Hepatocyte (in vitro differentiated cells): ENCODE measurements at regions not wholly inside any gene's neighbourhood (a gene's known extent, or its start where the extent isn't known, plus 50 kb on each side); places are given as distances from the start of the nearest gene placed in this dataset.
"Not testable (repeated sequence)": the region's sequence is repeated elsewhere in the genome, so short reads cannot be mapped to it uniquely, and the experiment has no call there.

ENCODE experiments used
- DNase-seq: peaks from one replicate; pipeline ENCODE4 v3.0.0-alpha.2; 2016; ENCODE audit warnings: low spot score
- H2AFZ ChIP-seq: fragments of 200-600 bp; sonication (generic); 2 replicates; pipeline ENCODE4 v1.6.0; 2016; ENCODE audit warnings: antibody characterized with exemption, mild to moderate bottlenecking
- H3K27ac ChIP-seq: fragments of 200-600 bp; sonication (generic); 2 replicates; pipeline ENCODE4 v1.5.1; 2016; ENCODE audit warnings: mild to moderate bottlenecking
- H3K27me3 ChIP-seq: fragments of 200-600 bp; sonication (generic); 2 replicates; pipeline ENCODE4 v1.6.1; 2016
- H3K36me3 ChIP-seq: fragments of 200-600 bp; sonication (generic); replicated peaks from 2 replicates; pipeline ENCODE4 v1.5.1; 2016; ENCODE audit warnings: low read depth; ENCODE audit not compliant: insufficient read depth
- H3K4me1 ChIP-seq: fragments of 200-600 bp; sonication (generic); 2 replicates; pipeline ENCODE4 v1.5.1; 2016; ENCODE audit warnings: mild to moderate bottlenecking, moderate library complexity; ENCODE audit not compliant: insufficient read depth
- H3K4me2 ChIP-seq: fragments of 200-600 bp; sonication (generic); 2 replicates; pipeline ENCODE4 v1.6.0; 2016
- H3K4me3 ChIP-seq: fragments of 200-600 bp; sonication (generic); 2 replicates; pipeline ENCODE4 v1.5.1; 2016; ENCODE audit warnings: mild to moderate bottlenecking
- H3K79me2 ChIP-seq: fragments of 200-600 bp; sonication (generic); 2 replicates; pipeline ENCODE4 v1.6.0; 2017; ENCODE audit warnings: mild to moderate bottlenecking
- H3K9me2 ChIP-seq: fragments of 200-600 bp; sonication (generic); replicated peaks from 2 replicates; pipeline ENCODE4 v1.6.0; 2017; ENCODE audit warnings: mild to moderate bottlenecking; ENCODE audit not compliant: insufficient read depth
- H3K9me3 ChIP-seq: fragments of 200-600 bp; sonication (generic); 2 replicates; pipeline ENCODE4 v1.5.1; 2016; ENCODE audit warnings: low read depth, mild to moderate bottlenecking
- H4K20me1 ChIP-seq: fragments of 200-600 bp; sonication (generic); 2 replicates; pipeline ENCODE4 v1.6.0; 2016; ENCODE audit warnings: mild to moderate bottlenecking; ENCODE audit not compliant: insufficient read depth, poor library complexity, severe bottlenecking
- EZH2 ChIP-seq: fragments of 200-600 bp; sonication (generic); IDR thresholded peaks from 2 replicates; pipeline ENCODE4 v1.6.1; 2016; ENCODE audit warnings: antibody characterized with exemption, mild to moderate bottlenecking, borderline replicate concordance
- EZH2phosphoT487 ChIP-seq: fragments of 200-600 bp; sonication (generic); IDR thresholded peaks from one replicate; pipeline ENCODE4 v1.6.1; 2018; ENCODE audit warnings: antibody characterized with exemption, mild to moderate bottlenecking, low read depth, moderate library complexity; ENCODE audit not compliant: unreplicated experiment, severe bottlenecking
- WGBS: methylation state at CpG from one replicate; pipeline ENCODE4 v1.1.6; 2016; ENCODE audit warnings: low lambda C conversion rate; ENCODE audit errors: missing lambda C conversion rate; 5-methylcytosine and 5-hydroxymethylcytosine counted together
- TF ChIP-seq, protein P1 (sequence below): fragments of 200-600 bp; sonication (generic); IDR thresholded peaks from 2 replicates; pipeline ENCODE4 v1.5.1; 2016; ENCODE audit warnings: antibody characterized with exemption, mild to moderate bottlenecking; ENCODE audit not compliant: poor library complexity

GRCh38 chrX:1906028-1906427 is 291.2 kb downstream of the ASMT start:
- no peaks in the 10 kb centered on the region for H3K27me3 ChIP-seq
- H3K79me2 ChIP-seq = no peaks in the 10 kb centered on the region
- H2AFZ ChIP-seq = no peak overlapping the region
- no peaks in the 10 kb centered on the region for H3K9me2 ChIP-seq
- TF ChIP-seq, protein P1, sequence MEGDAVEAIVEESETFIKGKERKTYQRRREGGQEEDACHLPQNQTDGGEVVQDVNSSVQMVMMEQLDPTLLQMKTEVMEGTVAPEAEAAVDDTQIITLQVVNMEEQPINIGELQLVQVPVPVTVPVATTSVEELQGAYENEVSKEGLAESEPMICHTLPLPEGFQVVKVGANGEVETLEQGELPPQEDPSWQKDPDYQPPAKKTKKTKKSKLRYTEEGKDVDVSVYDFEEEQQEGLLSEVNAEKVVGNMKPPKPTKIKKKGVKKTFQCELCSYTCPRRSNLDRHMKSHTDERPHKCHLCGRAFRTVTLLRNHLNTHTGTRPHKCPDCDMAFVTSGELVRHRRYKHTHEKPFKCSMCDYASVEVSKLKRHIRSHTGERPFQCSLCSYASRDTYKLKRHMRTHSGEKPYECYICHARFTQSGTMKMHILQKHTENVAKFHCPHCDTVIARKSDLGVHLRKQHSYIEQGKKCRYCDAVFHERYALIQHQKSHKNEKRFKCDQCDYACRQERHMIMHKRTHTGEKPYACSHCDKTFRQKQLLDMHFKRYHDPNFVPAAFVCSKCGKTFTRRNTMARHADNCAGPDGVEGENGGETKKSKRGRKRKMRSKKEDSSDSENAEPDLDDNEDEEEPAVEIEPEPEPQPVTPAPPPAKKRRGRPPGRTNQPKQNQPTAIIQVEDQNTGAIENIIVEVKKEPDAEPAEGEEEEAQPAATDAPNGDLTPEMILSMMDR = no peak
- TF ChIP-seq EZH2 = no peak
- TF ChIP-seq EZH2phosphoT487 = no peak
- H3K27ac ChIP-seq = no peak overlapping the region
- DNase-seq = no peak
- H3K4me2 ChIP-seq = no peak overlapping the region
- no peaks in the 10 kb centered on the region for H4K20me1 ChIP-seq
- no peak overlapping the region for H3K4me3 ChIP-seq
- H3K4me1 ChIP-seq = no peaks in the 10 kb centered on the region
- no peaks in the 10 kb centered on the region for H3K36me3 ChIP-seq
- no peaks in the 10 kb centered on the region for H3K9me3 ChIP-seq

DNA sequence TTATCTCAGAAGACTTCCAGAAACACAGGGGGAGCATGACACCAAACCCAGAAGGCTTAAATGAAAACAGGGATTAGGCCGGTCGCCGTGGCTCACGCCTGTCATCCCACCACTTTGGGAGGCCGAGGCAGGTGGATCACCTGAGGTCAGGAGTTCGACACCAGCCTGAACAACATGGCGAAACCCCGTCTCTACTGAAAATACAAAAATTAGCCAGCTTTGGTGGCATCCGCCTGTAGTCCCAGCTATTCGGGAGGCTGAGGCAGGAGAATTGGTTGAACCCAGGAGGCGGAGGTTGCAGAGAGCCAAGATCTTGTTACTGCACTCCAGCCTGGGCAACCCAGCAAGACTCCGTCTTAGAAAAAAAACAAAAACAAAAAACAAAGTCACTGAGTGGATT is 294.1 kb downstream of the ASMT start:
- not testable (repeated sequence) for H3K36me3 ChIP-seq, H3K4me2 ChIP-seq, H4K20me1 ChIP-seq, H3K79me2 ChIP-seq, H3K4me3 ChIP-seq, H3K9me3 ChIP-seq, H3K27ac ChIP-seq, DNase-seq, H2AFZ ChIP-seq, H3K27me3 ChIP-seq, H3K9me2 ChIP-seq, H3K4me1 ChIP-seq
- WGBS = 81% methylated on average over 12 of the region's 12 CpGs

DNA sequence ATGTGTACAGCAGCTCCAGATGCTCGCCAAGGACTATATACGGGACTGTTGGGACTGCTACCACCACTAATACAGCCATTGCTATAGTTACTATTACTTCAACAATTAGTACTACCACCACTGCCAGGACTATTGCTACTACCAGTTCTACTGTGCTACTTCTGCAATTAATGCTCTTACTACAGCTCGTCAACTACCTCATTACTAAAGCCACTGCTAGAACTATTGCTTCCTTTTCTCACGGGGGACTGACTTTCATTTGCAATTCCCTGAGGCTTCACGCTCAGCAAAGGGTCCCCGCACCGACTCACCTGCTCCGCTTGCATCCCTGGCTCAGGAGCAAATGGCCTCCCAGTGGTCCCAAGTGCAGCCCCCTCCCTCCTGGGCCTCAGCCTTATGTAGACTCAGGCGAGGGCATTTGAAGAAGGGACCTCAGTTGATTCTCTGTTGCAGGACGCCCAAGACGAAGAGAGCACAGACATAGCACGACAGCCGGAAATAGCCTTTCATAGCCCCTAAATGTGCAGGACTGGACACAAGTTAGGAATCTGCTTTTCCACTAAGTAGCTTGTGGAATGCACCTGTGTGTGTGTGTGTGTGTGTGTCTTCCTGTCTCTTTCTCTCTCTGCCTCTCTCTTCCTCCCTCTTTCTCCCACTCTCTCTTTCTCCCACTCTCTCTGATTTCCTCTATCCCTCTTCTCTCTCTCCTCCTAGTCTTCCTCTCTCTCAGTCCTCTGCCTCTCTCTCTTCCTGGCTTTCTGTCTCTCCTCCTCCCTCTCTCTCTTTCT is 294.8 kb downstream of the ASMT start:
- Histone ChIP-seq H3K79me2 (no peaks in the 10 kb centered on the region), H3K4me2 (no peak overlapping the region), H3K9me2 (no peaks in the 10 kb centered on the region), H3K27me3 (no peaks in the 10 kb centered on the region), H3K9me3 (no peaks in the 10 kb centered on the region), H3K4me3 (no peak overlapping the region), H3K36me3 (no peaks in the 10 kb centered on the region), H4K20me1 (no peaks in the 10 kb centered on the region), H2AFZ (no peak overlapping the region), H3K4me1 (no peaks in the 10 kb centered on the region), H3K27ac (no peak overlapping the region)
- TF ChIP-seq, protein P1 = no peak
- TF ChIP-seq EZH2 = no peak
- no peak for TF ChIP-seq EZH2phosphoT487
- DNase-seq = no peak
- WGBS = 68% methylated on average over 13 of the region's 13 CpGs

DNA sequence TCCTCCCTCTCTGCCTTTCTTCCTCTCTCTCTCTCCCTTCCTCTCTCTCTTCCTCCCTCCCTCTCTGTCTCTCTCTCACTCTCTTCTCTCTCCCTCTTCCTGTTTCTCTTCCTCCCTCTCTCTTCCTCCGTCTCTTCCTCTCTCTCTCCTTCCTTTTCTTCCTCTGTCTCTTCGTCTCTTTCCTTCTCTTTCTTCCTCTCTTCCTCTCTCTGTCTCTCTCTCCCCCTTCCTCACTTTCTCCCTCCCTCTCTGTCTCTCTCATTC is 295.3 kb downstream of the ASMT start:
- Histone ChIP-seq H3K9me2 (no peaks in the 10 kb centered on the region), H4K20me1 (no peaks in the 10 kb centered on the region), H3K4me3 (no peak overlapping the region), H3K4me2 (no peak overlapping the region), H2AFZ (no peak overlapping the region), H3K79me2 (no peaks in the 10 kb centered on the region), H3K9me3 (no peaks in the 10 kb centered on the region), H3K36me3 (no peaks in the 10 kb centered on the region), H3K27ac (no peak overlapping the region), H3K4me1 (no peaks in the 10 kb centered on the region), H3K27me3 (no peaks in the 10 kb centered on the region)
- DNase-seq = no peak
- WGBS = no CpG with 5 or more reads among the region's 2 CpGs
- TF ChIP-seq EZH2phosphoT487 = no peak
- no peak for TF ChIP-seq EZH2
- TF ChIP-seq, protein P1 = no peak
